Right forelimb (tissue), 1 donor: ENCODE measurements at regions not wholly inside any gene's neighbourhood (a gene's known extent, or its start where the extent isn't known, plus 50 kb on each side); places are given as distances from the start of the nearest gene placed in this dataset.

Source experiments
- DNase-seq: peaks from one replicate; pipeline ENCODE4 v3.0.0-alpha.2; 2018

DNA sequence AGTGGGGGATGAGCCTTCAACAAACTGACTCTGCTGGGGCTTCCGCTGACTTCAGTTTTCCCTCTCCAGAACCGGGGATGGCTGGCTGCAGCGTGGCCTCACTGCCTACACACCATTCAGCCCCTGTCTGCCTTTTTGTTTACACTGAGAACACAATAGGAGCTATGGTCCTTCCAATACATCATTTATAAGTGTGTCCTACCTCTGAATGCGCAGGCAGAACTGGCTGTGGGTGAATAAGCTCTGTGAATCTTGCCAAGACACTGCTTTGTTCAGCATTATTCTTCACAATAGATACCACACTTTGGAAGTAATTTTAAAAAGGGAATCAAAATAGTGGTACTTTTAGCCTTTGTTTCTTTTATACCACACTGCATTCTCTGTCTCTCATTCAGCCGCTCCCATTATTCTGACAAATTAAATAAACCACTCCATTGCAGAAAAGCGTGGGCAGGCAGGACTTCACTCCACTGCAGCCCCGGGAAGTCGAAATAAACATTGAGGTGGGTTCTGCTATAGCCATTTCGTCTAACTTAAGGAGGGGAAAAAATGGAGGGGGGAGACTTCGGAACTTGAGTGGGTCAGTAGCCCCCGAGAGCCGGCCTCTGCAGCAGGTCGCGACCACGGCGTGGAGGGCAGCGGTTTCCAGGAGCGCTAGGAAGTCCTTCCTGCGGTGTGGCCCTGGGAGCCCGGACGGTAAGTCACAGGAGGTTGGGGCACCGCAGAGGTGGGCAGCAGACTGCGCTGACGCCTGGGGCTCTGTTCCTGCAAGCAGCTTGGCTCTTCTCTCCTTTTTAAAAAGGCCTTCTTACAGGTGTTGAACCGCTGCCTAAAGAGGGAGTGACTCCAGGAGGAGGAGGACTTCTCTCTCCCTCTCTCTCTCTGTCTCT, 94.8 kb upstream of the SOX1 start:
- DNase-seq, result no peak

DNA sequence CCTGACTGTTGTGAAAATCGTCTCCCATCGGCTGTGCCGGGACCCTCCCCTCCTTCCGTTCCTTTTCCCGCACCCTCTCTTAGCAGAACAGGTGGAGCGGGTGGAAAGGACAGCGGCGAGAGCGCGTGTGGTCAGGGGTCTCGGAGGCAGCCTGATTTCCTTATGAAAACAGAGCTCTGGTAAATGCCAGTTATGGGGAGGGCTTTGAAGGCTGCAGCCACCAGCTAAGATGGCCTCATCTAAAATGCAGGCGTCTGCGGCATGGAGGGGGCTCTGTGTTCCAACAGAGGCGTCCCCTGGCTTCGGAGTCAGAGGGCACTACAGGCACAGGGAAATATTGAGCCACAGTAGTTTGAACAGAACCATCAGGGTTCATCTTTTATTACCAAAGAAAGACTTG, 93.8 kb upstream of the SOX1 start:
- DNase-seq, result no peak

DNA sequence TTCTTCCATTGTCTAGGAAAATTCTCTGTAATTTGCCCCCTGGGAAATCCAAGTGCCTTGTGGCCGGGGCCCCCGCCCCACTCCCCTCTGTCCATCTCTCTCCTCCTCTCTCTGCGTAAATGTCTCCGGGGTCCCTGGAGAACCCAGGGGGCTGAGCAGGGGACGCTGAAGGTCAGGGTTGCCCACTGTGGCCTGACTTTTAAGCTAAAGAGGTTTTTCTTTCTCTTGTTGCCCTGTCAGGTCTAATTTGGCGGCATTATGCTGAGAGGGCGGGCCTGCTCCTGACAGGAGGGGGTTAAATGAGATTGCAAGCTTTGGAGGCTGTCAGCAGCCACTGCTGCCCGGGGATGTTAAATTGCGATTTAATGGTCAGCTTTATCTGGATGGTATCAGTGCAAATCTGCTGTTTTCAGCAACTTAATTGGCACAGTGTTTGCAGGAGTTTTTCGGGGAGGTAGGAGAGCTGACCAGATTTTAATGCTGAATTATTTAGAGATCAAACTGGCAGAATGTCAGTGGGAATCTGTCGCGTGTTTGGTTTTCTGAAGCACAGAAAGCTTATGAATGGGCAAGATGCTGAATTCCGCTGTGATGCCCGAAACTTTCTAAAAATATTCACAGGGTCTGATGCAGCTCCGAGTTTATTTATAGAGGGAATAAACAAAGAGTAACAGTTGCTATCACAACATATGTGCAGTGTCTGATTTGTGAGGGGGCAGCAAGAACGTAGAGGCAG, 93.2 kb upstream of the SOX1 start:
- DNase-seq, result no peak

DNA sequence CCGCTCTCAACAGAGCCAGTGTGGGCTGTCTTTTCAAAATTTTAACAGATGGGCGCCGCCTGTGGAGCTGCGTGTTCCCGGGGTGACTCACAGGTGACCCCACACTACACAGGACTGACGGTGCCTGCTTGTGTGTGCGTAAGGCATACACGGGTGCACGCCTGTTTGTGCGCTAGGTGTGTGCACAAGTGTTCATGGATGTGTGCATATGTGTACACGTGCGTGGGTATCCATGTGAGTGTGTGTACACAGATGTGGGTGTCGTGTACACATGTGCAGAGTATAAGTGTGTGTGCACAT, 92.7 kb upstream of the SOX1 start:
- no peak for DNase-seq

GRCh38 chr13:111975539-111976473, 91.1 kb upstream of the SOX1 start:
- no peak for DNase-seq

- DNase-seq, result no peak
Observed at GRCh38 chr13:111976474-111977178, 90.3 kb upstream of the SOX1 start.

GRCh38 chr13:111977179-111977506, 89.8 kb upstream of the SOX1 start:
- no peak for DNase-seq

DNA sequence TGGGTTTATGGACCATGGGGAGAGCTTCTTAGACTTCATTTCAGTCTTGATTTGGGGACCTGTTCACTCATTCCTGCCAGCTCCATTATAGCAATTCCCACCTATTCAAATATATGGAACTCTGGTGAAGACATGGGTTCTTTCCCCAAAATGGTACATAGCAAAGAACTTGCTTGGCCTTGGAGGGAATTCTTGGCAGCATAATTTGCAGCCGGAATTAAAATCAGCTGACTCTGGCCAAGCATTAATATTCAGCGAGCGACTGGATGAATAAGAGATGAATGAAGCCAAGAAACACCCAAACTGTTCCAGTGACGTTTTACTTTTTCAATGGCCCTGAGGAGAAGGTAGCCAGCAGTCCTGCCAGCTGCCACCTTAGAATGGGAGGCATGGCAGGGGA, 88.4 kb upstream of the SOX1 start:
- no peak for DNase-seq

DNA sequence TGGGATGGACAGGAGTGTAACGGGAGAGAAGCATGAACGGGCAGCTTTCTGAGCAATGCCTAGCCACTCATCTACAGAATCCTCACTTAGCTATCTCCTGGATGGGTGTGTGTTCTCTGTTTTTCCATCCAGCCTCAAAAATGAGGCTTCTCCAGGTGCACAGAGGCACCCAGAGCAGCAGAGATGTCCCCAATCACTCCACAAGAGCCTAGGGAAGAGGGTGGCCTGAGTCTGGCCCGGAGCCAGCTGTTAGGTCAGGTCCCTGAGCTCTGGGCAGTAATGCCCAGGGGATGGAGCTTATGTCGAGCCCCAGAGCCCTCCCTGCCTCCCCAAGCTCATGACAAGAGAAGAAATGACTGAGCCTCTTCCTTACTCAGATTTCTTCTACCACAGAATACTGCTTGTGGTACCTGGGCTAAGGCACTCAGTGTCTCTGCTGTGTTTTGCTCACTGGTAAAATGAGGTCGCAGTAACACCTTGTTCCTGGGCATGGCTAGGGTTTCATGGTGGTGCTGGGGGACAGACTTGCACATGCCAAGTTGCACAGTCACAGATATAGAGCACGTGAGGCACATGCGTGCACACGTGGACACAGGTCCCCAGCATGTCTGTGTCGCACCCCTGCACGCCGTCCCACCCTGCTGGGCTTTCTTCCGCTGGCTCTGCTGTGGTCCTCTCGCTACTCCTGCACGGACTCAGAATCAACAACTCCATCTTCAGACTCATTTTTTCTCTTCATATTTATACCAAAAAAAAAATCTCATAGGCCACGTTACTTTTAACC, 86.6 kb upstream of the SOX1 start:
- DNase-seq, result no peak

- no peak for DNase-seq
Observed at GRCh38 chr13:111981006-111981405, 85.9 kb upstream of the SOX1 start.

GRCh38 chr13:111981446-111982165, 85.3 kb upstream of the SOX1 start:
- DNase-seq, result no peak

DNA sequence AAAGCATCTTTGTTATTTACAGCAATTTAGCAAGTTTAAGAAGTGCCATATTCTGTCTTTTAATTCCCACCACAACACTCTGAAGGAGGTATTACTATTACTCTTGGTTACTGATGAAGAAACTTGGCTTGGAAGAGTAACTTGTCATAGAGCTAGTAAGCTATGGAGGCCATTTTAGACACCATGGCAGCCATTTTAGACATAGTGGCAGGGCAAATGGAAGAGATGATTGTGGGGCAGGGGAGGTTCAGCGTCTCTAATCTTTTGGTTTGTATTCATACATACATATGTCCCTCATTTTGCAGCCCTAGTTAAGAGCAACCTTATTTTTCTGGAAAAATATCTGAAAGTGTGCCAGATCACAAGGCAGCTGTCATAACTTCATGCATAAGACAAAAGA, 82.6 kb upstream of the SOX1 start:
- no peak for DNase-seq

DNA sequence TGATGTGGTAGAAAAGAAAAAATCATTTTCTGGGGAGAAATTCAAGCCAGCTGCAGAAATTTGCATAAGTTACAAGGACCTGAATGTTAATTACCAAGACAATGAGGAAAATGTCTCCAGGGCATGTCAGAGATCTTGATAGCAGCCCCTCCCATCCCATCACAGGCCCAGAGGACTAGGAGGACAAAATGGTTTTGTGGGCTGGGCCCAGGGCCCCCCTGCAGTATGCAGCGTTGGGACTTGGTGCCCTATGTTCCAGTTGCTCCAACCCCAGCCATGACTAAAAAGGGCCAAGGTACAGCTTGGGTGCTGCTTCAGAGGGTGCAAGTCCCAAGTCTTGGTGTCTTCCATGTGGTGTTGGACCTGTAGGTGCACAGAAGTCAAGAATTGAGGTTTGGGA, 76.6 kb upstream of the SOX1 start:
- DNase-seq, result no peak

DNA sequence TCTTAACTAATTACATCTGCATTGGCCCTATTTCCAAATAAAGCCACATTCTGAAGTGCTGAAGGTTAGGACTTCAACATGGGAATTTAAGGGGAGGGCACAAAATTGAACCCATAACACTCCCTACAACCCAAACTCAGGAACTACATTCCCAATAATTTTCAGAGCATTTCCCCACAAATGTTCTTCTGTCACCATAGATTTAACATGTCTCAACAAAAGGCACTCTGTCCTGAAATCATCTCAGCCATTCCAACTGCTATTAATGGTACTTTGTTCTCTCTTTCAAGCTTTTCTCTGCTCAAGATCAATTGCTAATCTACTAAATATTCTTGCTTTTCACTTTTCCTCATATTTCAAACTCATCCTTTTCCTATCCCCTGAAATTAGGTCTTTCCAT, 74.0 kb upstream of the SOX1 start:
- DNase-seq, result no peak

- DNase-seq, result no peak
Observed at GRCh38 chr13:111993691-111994090, 73.3 kb upstream of the SOX1 start.

DNA sequence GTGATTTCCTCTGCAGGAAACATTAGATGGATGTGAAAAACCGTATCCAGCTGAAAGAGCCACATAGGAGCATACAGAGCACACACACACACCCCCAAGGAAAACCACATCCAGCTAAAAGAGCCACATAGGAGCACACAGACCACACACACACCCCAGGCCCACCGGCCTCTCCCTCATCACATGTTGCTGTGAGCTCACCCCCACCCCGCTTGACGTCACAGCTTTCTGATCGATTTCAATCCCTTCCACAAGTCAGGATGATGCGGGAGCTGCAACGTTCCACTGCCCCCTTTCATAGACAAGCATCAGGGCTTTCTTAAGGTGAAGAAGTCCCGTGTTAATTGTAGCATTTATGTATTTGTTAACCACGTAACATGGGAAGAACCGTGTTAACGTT, 72.4 kb upstream of the SOX1 start:
- DNase-seq, result no peak

- DNase-seq, result no peak
Observed at GRCh38 chr13:111999352-111999751, 67.6 kb upstream of the SOX1 start.

GRCh38 chr13:112000888-112001287, 66.1 kb upstream of the SOX1 start:
- DNase-seq, result no peak

DNA sequence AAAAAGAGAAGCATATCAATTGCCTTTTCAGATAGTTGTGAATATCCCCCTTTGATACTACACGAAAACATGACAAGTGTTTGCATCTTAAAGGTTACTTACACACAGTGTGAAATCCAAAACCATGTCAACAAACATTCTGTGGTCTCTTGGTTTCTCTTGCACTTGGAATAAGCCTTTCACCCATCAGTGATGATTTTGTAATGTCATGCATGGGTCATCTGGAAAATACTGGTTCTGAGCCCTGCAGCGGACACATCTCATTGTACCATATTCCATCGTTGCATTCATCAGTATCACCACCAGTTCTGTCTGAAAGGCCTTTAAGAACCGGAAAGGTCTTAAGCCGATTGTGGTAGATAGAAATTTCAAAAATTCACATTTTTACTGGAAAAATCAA, 65.4 kb upstream of the SOX1 start:
- DNase-seq, result no peak

GRCh38 chr13:112003396-112003795, 63.6 kb upstream of the SOX1 start:
- DNase-seq, result no peak

DNA sequence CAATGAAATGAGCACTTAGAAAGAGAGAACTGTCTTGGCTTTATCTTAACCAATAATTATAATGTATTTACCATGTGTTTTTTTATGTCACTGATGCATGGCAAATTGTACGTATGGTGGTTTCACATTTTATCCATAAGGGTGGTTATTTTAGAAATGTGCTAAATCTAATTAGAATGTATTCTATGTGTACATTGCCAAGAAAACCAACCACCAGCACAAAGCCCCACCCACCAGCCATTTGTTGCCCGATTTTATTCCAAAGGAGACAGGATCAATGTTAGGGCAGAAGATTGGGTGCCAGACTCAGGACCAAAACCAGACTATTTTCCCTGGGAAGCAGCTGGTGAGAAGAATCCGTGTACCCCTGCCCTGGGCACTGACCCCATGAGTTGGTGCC, 63.0 kb upstream of the SOX1 start:
- DNase-seq, result no peak
